Transverse colon (tissue), 4 donors: ENCODE measurements at regions not wholly inside any gene's neighbourhood (a gene's known extent, or its start where the extent isn't known, plus 50 kb on each side); places are given as distances from the start of the nearest gene placed in this dataset.

ENCODE experiments used
- DNase-seq: peaks from one replicate; pipeline ENCODE4 v3.0.0-alpha.2; 2019
- H3K27ac ChIP-seq, 4 donors: fragments of 200-600 bp; sonication (generic); 2 replicates each; pipeline ENCODE4 v1.5.1; 2016 to 2018; ENCODE audit warnings: inconsistent platforms in 4 of 4
- H3K27me3 ChIP-seq: fragments of 200-600 bp; sonication (generic); 2 replicates; pipeline ENCODE4 v1.5.1; 2017; ENCODE audit warnings: inconsistent platforms
- H3K36me3 ChIP-seq, 4 donors: fragments of 200-600 bp; sonication (generic); 2 replicates each; pipeline ENCODE4 v1.5.1; 2017 to 2019; ENCODE audit warnings: inconsistent platforms in 4 of 4
- H3K4me1 ChIP-seq, 4 donors: fragments of 200-600 bp; sonication (generic); 2 replicates each; pipeline ENCODE4 v1.5.1; 2017 to 2020; ENCODE audit warnings: inconsistent platforms in 4 of 4
- H3K4me3 ChIP-seq, 4 donors: fragments of 200-600 bp; sonication (generic); 1 replicate in 1 of 4; 2 replicates in 3 of 4; pipeline versions ENCODE4 v1.5.1 to v1.6.1; 2017 to 2019; ENCODE audit warnings: inconsistent platforms in 4 of 4
- H3K9me3 ChIP-seq, 2 donors: fragments of 200-600 bp; sonication (generic); 2 replicates each; pipeline ENCODE4 v1.5.1; 2017 to 2019; ENCODE audit warnings: inconsistent platforms in 2 of 2
- EP300 ChIP-seq: sonication (generic); formaldehyde crosslinking; IDR thresholded peaks from one replicate; pipeline ENCODE4 v1.6.1; 2017; ENCODE audit warnings: antibody characterized with exemption, low read depth
- POLR2A ChIP-seq: fragments of 450-650 bp; IDR thresholded peaks from one replicate; pipeline ENCODE4 v1.6.1; 2016; ENCODE audit warnings: antibody characterized with exemption, mild to moderate bottlenecking, moderate library complexity
- POLR2AphosphoS5 ChIP-seq, 3 donors: sonication (generic); formaldehyde crosslinking; IDR thresholded peaks; one replicate each; pipeline ENCODE4 v1.6.1; 2016; ENCODE audit warnings: antibody characterized with exemption in 3 of 3
- WGBS, 2 donors: methylation state at CpG; one replicate each; pipeline ENCODE4 v1.1.5; 2018; ENCODE audit warnings: low coverage in 1 of 2; 5-methylcytosine and 5-hydroxymethylcytosine counted together
- in situ Hi-C, 4 donors: fragments of 200-750 bp; cut with MboI; loops; one replicate each; pipeline versions ENCODE4 v1.15.0 to v1.15.1; 2017; ENCODE audit warnings: low sequenced_read_pairs in 3 of 4, low pct_ligation_motif_present in 1 of 4, low pct_unique_long_range_greater_than_20kb in 1 of 4
- intact Hi-C: fragments of 100-400 bp; cut with DNase I; formaldehyde crosslinking; loops from one replicate; pipeline ENCODE4 v1.15.1; 2023; ENCODE audit warnings: low total_unique reads
- TF ChIP-seq, protein P1 (sequence below), 5 experiments: fragments of 200-600 bp in 3 of 5; fragments of 450-650 bp in 2 of 5; sonication (generic) in 3 of 5; IDR thresholded peaks; 1 replicate in 2 of 5; 2 replicates in 3 of 5; pipeline ENCODE4 v1.5.1; 2016 to 2017; ENCODE audit warnings: antibody characterized with exemption in 5 of 5, inconsistent platforms in 3 of 5, mild to moderate bottlenecking in 2 of 5, moderate library complexity in 1 of 5

DNA sequence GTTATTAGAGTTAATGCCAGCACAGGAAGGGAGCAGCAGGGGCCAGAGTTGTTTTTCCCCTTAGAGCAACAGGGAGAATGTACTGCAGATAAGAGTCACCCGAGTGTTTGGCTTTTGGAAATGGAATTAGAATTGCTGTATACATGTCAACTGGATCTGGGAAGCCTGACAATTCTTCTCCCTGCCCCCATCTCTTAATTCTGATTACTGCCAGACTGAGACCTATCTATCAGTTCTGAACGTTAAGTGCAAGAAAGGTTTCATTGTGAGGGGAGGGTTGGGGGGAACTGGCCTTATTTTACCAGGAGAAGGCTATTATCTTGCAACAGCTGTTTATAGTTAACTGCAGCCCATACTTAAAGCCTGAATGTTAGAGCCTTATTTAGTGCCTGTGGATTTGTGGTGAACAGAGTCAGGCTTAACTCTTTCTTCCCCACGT is 424.5 kb upstream of the CDH11 start:
- no peak for DNase-seq
- WGBS, 2 donors, result 17 to 20% methylated on average over 2 to 3 of the region's 3 CpGs
- H3K27ac ChIP-seq, result no peak overlapping the region
- no peaks in the 10 kb centered on the region for H3K4me1 ChIP-seq
- TF ChIP-seq, protein P1, sequence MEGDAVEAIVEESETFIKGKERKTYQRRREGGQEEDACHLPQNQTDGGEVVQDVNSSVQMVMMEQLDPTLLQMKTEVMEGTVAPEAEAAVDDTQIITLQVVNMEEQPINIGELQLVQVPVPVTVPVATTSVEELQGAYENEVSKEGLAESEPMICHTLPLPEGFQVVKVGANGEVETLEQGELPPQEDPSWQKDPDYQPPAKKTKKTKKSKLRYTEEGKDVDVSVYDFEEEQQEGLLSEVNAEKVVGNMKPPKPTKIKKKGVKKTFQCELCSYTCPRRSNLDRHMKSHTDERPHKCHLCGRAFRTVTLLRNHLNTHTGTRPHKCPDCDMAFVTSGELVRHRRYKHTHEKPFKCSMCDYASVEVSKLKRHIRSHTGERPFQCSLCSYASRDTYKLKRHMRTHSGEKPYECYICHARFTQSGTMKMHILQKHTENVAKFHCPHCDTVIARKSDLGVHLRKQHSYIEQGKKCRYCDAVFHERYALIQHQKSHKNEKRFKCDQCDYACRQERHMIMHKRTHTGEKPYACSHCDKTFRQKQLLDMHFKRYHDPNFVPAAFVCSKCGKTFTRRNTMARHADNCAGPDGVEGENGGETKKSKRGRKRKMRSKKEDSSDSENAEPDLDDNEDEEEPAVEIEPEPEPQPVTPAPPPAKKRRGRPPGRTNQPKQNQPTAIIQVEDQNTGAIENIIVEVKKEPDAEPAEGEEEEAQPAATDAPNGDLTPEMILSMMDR (IDR thresholded peaks at IDR 0.05), result no peak
- no peak for TF ChIP-seq EP300
- H3K36me3 ChIP-seq, result no peaks in the 10 kb centered on the region
- no peaks in the 10 kb centered on the region for H3K9me3 ChIP-seq
- in situ Hi-C loops, result no loop called here
- intact Hi-C loops, result no loop called here
- no peaks in the 10 kb centered on the region for H3K27me3 ChIP-seq
- H3K4me3 ChIP-seq, result no peak overlapping the region

DNA sequence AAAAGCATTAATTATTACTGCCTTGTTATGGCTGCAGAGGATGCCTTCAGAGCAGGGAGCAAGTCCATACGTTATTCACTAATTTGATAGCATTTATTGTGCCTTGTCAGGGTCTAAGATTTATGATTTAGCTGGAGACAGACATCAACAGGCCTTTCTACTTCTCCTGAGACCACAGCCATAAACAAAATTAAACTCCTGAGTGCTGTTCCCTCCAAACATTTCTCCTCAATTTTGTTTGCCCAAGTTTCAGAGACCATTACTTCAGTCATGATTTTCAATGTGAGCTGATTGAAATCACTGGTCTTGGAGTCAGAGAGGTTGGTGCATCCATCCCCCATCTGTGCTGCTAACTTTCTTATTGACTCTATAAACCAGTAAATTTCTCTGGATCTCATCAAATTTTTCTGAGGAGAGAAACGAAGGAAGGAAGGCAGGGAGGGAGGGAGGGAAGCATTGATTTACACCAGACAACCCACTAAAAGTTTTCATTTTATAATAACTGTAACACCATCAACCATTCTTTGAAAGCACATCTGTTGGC is 423.6 kb upstream of the CDH11 start:
- H3K4me1 ChIP-seq, result no peaks in the 10 kb centered on the region
- H3K4me3 ChIP-seq, result no peak overlapping the region
- no peaks in the 10 kb centered on the region for H3K36me3 ChIP-seq
- H3K27ac ChIP-seq, result no peak overlapping the region
- WGBS, 2 donors, result 23 to 25% methylated on average over 2 of the region's 2 CpGs
- H3K27me3 ChIP-seq, result no peaks in the 10 kb centered on the region
- no peak for DNase-seq
- in situ Hi-C loops (no loop called here), intact Hi-C loops (no loop called here)
- TF ChIP-seq, protein P1 (IDR thresholded peaks at IDR 0.05), result no peak
- no peak for TF ChIP-seq POLR2A
- TF ChIP-seq POLR2AphosphoS5 (IDR thresholded peaks at IDR 0.05), result no peak
- TF ChIP-seq EP300, result no peak
- H3K9me3 ChIP-seq, result no peaks in the 10 kb centered on the region

DNA sequence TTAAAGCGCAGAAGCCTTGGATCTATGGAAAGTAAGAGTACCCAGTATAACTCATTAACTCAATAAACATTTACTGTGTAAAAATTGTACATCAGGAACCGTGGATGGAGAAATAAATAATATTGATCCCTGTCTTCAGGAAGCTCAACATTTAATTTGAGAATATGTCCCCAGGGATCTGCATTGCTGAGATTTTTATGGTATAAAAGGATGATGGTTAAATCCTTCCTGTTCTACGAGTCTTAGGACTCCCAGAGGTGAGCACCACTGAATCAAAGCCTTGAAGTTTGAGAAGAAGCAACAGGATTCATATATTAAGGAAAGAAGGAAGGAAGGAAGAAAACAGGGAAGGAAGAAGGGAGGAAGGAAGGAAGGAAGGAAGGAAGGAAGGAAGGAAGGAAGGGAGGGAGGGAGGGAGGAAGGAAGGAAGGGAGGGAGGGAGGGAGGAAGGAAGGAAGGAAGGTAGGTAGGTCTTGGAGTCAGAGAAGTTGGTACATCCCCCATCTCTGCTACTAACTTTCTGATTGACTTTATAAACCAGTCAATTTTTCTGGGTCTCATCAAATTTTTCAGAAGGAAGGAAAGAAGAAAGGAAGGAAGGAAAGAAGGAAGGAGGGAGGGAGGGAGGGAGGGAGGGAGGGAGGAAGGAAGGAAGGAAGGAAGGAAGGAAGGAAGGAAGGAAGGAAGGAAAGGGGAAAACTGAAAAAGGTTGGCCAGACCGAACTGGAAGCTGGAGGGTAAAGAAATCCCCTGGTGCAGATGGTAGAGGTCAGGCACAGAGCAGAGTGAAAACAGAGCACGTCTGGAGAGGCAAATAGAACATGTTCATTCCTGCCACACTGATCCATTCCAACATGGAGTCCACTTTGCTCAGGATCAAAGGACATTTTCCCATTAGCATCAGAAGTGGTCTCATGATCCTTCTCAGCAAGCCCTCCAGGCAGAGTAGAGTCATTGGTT is 422.2 kb upstream of the CDH11 start:
- in situ Hi-C loops, result no loop called here
- 72 to 76% methylated on average over 5 of the region's 5 CpGs for WGBS, 2 donors
- H3K27ac ChIP-seq, result no peak overlapping the region
- no peaks in the 10 kb centered on the region for H3K4me1 ChIP-seq
- H3K9me3 ChIP-seq, result no peaks in the 10 kb centered on the region
- no peak for DNase-seq
- H3K27me3 ChIP-seq, result no peaks in the 10 kb centered on the region
- no peaks in the 10 kb centered on the region for H3K36me3 ChIP-seq
- intact Hi-C loops, result no loop called here
- TF ChIP-seq, protein P1 (IDR thresholded peaks at IDR 0.05), result no peak
- TF ChIP-seq POLR2AphosphoS5 (IDR thresholded peaks at IDR 0.05) (no peak), EP300 (no peak)
- no peak overlapping the region for H3K4me3 ChIP-seq

DNA sequence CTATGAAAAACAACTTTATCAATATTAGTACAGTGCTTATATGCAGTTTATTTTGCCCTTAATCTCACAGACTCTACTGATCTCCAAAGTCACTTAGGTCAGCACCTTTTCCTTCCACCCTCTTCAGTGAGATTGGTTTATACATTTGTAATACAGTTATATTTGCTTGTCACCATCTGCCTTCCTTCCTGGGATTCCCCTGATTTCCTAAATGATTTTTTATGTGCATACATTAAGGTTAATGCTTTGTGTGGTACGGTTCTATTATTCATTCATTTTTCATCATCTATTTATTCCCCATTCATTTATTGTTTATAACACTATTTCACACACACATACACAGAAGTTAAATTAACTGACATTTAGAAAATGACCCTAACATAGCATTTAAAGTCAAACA is 419.8 kb upstream of the CDH11 start:
- Histone ChIP-seq H3K27ac (no peak overlapping the region), H3K27me3 (no peaks in the 10 kb centered on the region), H3K36me3 (no peaks in the 10 kb centered on the region), H3K4me3 (no peak overlapping the region), H3K4me1 (no peaks in the 10 kb centered on the region), H3K9me3 (no peaks in the 10 kb centered on the region)
- in situ Hi-C loops, result no loop called here
- TF ChIP-seq, protein P1 (IDR thresholded peaks at IDR 0.05), result no peak
- TF ChIP-seq POLR2AphosphoS5 (IDR thresholded peaks at IDR 0.05) (no peak), POLR2A (no peak)
- intact Hi-C loops, result no loop called here
- DNase-seq, result no peak
- 77 to 92% methylated on average over 1 of the region's 1 CpG for WGBS, 2 donors
